ENCODE measurements at regions not wholly inside any gene's neighbourhood (a gene's known extent, or its start where the extent isn't known, plus 50 kb on each side); places are given as distances from the start of the nearest gene placed in this dataset.

DNA sequence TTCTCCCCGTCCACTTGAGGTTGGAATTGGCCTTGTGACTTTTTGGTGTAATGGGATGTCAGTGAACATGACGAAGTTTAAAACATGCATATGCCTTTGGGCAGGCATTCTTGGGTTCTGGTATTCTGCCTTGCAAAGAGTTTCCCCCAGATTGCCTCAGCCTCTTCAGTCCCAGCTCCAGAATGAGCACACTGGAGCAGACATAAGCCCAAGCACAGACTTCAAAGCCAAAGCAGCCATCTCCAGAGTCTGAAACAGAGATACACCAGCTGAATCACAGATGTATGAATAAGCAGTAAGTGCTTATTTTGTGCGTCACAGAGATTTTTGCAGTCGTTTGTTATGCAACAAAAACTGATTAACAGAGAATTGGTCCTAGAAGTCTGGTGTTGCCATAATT is 546.0 kb downstream of the FRK start (continued):
- TF ChIP-seq TCF12 (IDR thresholded peaks at IDR 0.05), result no peak
- TF ChIP-seq GATA2 (CRISPR knock-in tag; IDR thresholded peaks at IDR 0.05), result no peak

DNA sequence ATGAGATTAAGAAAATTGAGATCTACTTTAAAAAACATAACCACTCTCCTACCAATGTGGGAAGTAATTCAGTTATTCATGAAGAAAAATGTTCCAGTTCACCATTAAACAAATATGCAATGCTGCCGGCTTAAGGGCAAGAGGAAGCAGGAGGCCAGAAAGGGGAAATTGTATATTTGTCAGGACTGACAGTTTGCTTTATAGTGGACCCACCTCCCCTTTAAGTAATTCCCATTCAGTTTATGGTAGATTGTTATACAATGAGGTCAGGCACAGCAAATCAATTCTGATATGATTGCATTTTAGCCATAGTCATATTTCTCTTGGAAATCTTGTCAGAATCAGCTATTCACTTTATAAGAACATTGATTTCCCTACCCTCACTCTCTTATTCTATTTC is 547.8 kb downstream of the FRK start:
- Histone ChIP-seq H3K9ac (no peak overlapping the region), H3K9me2 (no peaks in the 10 kb centered on the region), H3K4me1 (ENCODE audit: control insufficient read depth in 1 of 2, insufficient read depth in 2 of 2, low read depth in 1 of 2, low read length in 1 of 2) (peaks cover 0 to 5% of the 10 kb centered on the region in 2 experiments; a peak in 2 of 4 replicates), H4K20me1 (ENCODE audit: insufficient read depth) (no peaks in the 10 kb centered on the region), H3K27me3 (ENCODE audit: insufficient read depth) (no peaks in the 10 kb centered on the region), H3K4me3 (ENCODE audit: low read depth in 2 of 2, low read length in 1 of 2) (no peak overlapping the region), H2AFZ (ENCODE audit: low read depth) (no peak overlapping the region), H3F3A (replicated peaks; ENCODE audit: insufficient read depth) (no peaks in the 10 kb centered on the region), H3K79me2 (ENCODE audit: insufficient read depth) (no peaks in the 10 kb centered on the region), H3K9me3 (no peaks in the 10 kb centered on the region), H3K27ac (ENCODE audit: low read depth in 2 of 2, low read length in 1 of 2) (no peak overlapping the region), H3K4me2 (no peak overlapping the region), H3K36me3 (replicated peaks in 1 of 2; ENCODE audit: control insufficient read depth in 1 of 2, insufficient read depth in 2 of 2, low read length in 1 of 2) (no peaks in the 10 kb centered on the region)
- ChIA-PET POLR2A (no interaction called here), CTCF (interaction anchor here (1.5 kb wide), 1 partner anchor 50 kb away, joined by 3 read pairs; no protein-coding TSS in a partner anchor)
- TF ChIP-seq, protein P1, sequence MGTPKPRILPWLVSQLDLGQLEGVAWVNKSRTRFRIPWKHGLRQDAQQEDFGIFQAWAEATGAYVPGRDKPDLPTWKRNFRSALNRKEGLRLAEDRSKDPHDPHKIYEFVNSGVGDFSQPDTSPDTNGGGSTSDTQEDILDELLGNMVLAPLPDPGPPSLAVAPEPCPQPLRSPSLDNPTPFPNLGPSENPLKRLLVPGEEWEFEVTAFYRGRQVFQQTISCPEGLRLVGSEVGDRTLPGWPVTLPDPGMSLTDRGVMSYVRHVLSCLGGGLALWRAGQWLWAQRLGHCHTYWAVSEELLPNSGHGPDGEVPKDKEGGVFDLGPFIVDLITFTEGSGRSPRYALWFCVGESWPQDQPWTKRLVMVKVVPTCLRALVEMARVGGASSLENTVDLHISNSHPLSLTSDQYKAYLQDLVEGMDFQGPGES (IDR thresholded peaks at IDR 0.05; ENCODE audit: low read depth, low read length), result no peak
- TF ChIP-seq TAF1 (IDR thresholded peaks at IDR 0.05; ENCODE audit: borderline replicate concordance, low read depth, low read length) (no peak), RCOR1 (IDR thresholded peaks at IDR 0.05; ENCODE audit: low read length) (no peak), FOXM1 (IDR thresholded peaks at IDR 0.05; ENCODE audit: low read depth) (no peak), CHD2 (IDR thresholded peaks at IDR 0.05; ENCODE audit: low read length, partially characterized antibody) (no peak), JUND (IDR thresholded peaks at IDR 0.05) (no peak), MXI1 (IDR thresholded peaks at IDR 0.05; ENCODE audit: low read depth, low read length) (no peak), SIN3A (IDR thresholded peaks at IDR 0.05; ENCODE audit: borderline replicate concordance, low read depth, low read length) (no peak)
- TF ChIP-seq, protein P2, sequence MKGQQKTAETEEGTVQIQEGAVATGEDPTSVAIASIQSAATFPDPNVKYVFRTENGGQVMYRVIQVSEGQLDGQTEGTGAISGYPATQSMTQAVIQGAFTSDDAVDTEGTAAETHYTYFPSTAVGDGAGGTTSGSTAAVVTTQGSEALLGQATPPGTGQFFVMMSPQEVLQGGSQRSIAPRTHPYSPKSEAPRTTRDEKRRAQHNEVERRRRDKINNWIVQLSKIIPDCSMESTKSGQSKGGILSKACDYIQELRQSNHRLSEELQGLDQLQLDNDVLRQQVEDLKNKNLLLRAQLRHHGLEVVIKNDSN (IDR thresholded peaks at IDR 0.05; ENCODE audit: borderline replicate concordance, low read depth), result no peak
- no peak for DNase-seq
- 29% methylated on average over 1 of the region's 1 CpG for WGBS (ENCODE audit: low lambda C conversion rate)

DNA sequence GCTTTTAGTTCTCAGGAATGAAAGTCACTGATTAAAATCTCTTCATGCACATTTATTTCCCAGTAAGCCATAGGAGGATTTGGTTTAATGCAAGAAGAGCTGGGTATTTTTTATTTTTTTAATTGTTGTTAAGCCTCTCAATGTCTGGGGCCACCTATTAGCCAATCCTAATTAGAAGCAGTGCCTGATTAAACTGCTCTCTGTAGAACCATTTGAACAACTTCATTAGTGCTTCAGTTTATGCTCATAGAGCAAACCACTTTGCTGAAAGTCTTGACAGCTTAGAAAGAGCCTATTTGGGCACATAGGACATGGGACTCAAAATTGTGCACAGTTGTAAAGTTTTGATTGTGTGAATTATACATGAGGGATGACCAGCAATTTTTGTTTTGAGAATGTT is 548.9 kb downstream of the FRK start:
- Histone ChIP-seq H2AFZ (ENCODE audit: low read depth) (no peak overlapping the region), H4K20me1 (ENCODE audit: insufficient read depth) (no peaks in the 10 kb centered on the region), H3K27ac (ENCODE audit: low read depth in 2 of 2, low read length in 1 of 2) (no peak overlapping the region), H3K4me2 (no peak overlapping the region), H3K27me3 (ENCODE audit: insufficient read depth) (no peaks in the 10 kb centered on the region), H3K79me2 (ENCODE audit: insufficient read depth) (no peaks in the 10 kb centered on the region), H3K9ac (no peak overlapping the region), H3K36me3 (replicated peaks in 1 of 2; ENCODE audit: control insufficient read depth in 1 of 2, insufficient read depth in 2 of 2, low read length in 1 of 2) (no peaks in the 10 kb centered on the region), H3K9me3 (no peaks in the 10 kb centered on the region), H3K9me2 (no peaks in the 10 kb centered on the region), H3K4me3 (ENCODE audit: low read depth in 2 of 2, low read length in 1 of 2) (no peak overlapping the region), H3F3A (replicated peaks; ENCODE audit: insufficient read depth) (no peaks in the 10 kb centered on the region), H3K4me1 (ENCODE audit: control insufficient read depth in 1 of 2, insufficient read depth in 2 of 2, low read depth in 1 of 2, low read length in 1 of 2) (peaks cover 0 to 5% of the 10 kb centered on the region in 2 experiments; a peak in 2 of 4 replicates)
- CTCF ChIA-PET, result interaction anchor here (1.5 kb wide), 1 partner anchor 49 kb away, joined by 3 read pairs; no protein-coding TSS in a partner anchor
- POLR2A ChIA-PET, result no interaction called here
- TF ChIP-seq, protein P3, sequence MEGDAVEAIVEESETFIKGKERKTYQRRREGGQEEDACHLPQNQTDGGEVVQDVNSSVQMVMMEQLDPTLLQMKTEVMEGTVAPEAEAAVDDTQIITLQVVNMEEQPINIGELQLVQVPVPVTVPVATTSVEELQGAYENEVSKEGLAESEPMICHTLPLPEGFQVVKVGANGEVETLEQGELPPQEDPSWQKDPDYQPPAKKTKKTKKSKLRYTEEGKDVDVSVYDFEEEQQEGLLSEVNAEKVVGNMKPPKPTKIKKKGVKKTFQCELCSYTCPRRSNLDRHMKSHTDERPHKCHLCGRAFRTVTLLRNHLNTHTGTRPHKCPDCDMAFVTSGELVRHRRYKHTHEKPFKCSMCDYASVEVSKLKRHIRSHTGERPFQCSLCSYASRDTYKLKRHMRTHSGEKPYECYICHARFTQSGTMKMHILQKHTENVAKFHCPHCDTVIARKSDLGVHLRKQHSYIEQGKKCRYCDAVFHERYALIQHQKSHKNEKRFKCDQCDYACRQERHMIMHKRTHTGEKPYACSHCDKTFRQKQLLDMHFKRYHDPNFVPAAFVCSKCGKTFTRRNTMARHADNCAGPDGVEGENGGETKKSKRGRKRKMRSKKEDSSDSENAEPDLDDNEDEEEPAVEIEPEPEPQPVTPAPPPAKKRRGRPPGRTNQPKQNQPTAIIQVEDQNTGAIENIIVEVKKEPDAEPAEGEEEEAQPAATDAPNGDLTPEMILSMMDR (IDR thresholded peaks at IDR 0.05), result no peak
- TF ChIP-seq, protein P4, sequence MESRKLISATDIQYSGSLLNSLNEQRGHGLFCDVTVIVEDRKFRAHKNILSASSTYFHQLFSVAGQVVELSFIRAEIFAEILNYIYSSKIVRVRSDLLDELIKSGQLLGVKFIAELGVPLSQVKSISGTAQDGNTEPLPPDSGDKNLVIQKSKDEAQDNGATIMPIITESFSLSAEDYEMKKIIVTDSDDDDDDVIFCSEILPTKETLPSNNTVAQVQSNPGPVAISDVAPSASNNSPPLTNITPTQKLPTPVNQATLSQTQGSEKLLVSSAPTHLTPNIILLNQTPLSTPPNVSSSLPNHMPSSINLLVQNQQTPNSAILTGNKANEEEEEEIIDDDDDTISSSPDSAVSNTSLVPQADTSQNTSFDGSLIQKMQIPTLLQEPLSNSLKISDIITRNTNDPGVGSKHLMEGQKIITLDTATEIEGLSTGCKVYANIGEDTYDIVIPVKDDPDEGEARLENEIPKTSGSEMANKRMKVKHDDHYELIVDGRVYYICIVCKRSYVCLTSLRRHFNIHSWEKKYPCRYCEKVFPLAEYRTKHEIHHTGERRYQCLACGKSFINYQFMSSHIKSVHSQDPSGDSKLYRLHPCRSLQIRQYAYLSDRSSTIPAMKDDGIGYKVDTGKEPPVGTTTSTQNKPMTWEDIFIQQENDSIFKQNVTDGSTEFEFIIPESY (IDR thresholded peaks at IDR 0.05; ENCODE audit: borderline replicate concordance, low read depth), result no peak
- no peak for TF ChIP-seq NFIC (IDR thresholded peaks at IDR 0.05; ENCODE audit: borderline replicate concordance)
- no peak for TF ChIP-seq GABPA (IDR thresholded peaks at IDR 0.05; ENCODE audit: low read depth)
- TF ChIP-seq MEF2A (IDR thresholded peaks at IDR 0.05; ENCODE audit: borderline replicate concordance, low read depth), result no peak
- TF ChIP-seq RCOR1 (IDR thresholded peaks at IDR 0.05; ENCODE audit: low read length), result no peak
- TF ChIP-seq TAF1 (IDR thresholded peaks at IDR 0.05; ENCODE audit: borderline replicate concordance, low read depth, low read length), result no peak
- TF ChIP-seq, protein P5, sequence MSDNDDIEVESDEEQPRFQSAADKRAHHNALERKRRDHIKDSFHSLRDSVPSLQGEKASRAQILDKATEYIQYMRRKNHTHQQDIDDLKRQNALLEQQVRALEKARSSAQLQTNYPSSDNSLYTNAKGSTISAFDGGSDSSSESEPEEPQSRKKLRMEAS (IDR thresholded peaks at IDR 0.05; ENCODE audit: low read depth), result no peak
- TF ChIP-seq CHD2 (IDR thresholded peaks at IDR 0.05; ENCODE audit: low read length, partially characterized antibody), result no peak
- no peak for TF ChIP-seq RXRA (IDR thresholded peaks at IDR 0.05; ENCODE audit: borderline replicate concordance, low read depth)
- TF ChIP-seq FOXM1 (IDR thresholded peaks at IDR 0.05; ENCODE audit: low read depth), result no peak
- no peak for TF ChIP-seq RAD21 (IDR thresholded peaks at IDR 0.05; ENCODE audit: low read length)
- TF ChIP-seq RFX5 (IDR thresholded peaks at IDR 0.05; ENCODE audit: low read length), result no peak
- DNase-seq, result no peak

Measured in SK-N-SH (cell line).